HG03439 (cell line): ENCODE measurements at regions not wholly inside any gene's neighbourhood (a gene's known extent, or its start where the extent isn't known, plus 50 kb on each side); places are given as distances from the start of the nearest gene placed in this dataset.
"Not testable (repeated sequence)": the region's sequence is repeated elsewhere in the genome, so short reads cannot be mapped to it uniquely, and the experiment has no call there.

Experiments
- ATAC-seq: cut with Tn5 transposase; IDR thresholded peaks from one replicate; pipeline ENCODE4 v1.9.1; 2021; ENCODE audit warnings: mild to moderate bottlenecking, moderate library complexity; ENCODE audit not compliant: unreplicated experiment

DNA sequence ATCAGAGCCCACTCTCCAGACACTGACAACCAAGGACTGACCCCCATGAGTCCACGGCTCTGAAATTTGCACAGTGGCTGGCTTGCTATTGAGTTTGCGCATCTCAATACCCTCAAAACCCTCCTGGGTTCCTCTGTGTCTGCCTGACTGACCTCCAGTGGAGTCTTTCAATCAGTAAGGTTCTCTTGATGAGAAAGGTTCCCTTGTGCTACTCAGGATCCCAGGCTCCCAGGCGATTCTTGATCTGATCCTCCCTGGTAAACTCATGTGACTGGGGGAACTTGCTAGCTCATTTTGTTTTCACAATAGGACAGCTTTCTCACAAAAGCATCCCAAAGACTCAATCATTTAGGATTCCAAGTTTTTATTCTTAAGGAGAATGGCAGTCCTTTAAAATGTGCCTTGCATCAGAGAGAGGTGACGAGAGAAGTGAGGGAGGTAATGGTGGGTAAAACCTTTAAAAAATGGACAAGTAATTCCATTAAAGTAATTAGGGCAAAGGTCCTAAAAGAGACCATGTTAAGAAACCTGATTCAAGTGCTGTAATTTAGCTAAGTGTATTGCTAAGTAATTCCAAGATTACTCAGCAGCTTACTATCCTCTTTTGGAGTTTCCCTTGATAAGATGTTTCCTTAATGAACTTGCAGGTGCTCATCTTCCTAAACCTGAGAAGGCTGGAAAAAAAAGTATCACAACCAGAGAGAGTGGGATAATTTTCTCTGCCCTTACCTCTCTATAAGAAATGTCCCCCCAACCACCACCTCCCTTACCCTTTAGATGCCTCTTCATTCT, 304.7 kb upstream of the SGK1 start:
- no peak for ATAC-seq

DNA sequence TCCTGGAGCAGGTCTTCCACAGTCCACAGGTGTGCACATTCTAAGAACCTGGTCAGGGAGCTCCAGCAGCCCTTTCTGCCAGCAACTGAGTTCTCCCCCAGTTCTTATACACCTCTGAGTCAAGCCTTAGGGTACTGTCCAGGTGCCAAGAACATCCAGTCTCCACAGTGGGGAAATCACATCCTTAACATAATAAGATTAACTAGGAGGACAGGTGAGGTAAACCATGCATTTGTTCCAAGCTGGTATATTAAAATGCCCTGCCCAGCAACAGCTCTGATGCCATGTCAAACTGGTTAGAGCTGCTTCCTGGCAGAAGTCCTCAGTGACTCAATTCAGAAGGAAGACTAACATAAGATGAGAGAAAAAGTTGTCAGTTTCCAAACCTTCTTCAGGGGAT, 303.9 kb upstream of the SGK1 start:
- no peak for ATAC-seq

- ATAC-seq: no peak
These were observed 301.9 kb upstream of the SGK1 start for GRCh38 chr6:134619789-134620188.

DNA sequence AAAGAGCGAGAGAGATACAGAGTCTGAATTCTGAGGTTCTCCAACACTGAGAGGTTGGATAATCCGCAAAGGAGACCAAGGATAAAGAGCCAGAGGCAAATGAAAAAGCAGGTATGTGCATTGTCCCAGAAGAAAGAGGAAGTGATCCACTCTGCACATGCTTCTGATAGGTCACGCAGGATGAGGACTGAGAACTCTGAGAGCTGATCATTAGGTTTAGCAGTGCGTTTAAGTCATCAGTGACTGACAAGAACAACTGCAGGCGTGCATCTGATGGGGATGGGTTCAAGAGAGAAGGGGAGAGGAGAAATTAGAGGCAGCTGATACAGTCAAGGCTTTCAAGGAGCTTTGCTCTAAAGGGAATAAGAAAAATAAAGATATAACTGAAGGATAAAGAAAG, 301.2 kb upstream of the SGK1 start:
- no peak for ATAC-seq

GRCh38 chr6:134614606-134615485, 296.9 kb upstream of the SGK1 start:
- no peak for ATAC-seq

DNA sequence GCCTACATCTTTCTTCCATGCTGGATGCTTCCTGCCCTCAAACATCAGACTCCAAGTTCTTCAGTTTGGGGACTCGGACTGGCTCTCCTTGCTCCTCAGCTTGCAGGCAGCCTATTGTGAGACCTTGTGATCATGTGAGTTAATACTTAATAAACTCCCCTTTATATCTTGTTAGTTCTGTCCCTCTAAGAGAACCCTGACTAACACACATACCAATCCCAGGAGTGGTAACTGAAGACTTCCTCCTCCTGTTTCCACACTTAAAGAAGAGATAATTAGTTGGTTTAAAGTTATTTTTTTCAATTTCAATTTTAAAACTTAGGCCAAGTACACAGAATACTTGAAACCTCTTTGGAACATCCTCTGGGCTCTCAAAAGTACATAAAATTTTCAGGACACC, 294.2 kb upstream of the SGK1 start:
- not testable (repeated sequence) for ATAC-seq

GRCh38 chr6:134610411-134610810, 292.5 kb upstream of the SGK1 start:
- no peak for ATAC-seq

- ATAC-seq: no peak
These were observed 291.9 kb upstream of the SGK1 start for GRCh38 chr6:134609716-134610261.

- ATAC-seq: no peak
These were observed 289.5 kb upstream of the SGK1 start for GRCh38 chr6:134607411-134607810.

- no peak for ATAC-seq
These were observed 287.1 kb upstream of the SGK1 start for GRCh38 chr6:134605034-134605433.

GRCh38 chr6:134604014-134604676, 286.2 kb upstream of the SGK1 start:
- no peak for ATAC-seq

DNA sequence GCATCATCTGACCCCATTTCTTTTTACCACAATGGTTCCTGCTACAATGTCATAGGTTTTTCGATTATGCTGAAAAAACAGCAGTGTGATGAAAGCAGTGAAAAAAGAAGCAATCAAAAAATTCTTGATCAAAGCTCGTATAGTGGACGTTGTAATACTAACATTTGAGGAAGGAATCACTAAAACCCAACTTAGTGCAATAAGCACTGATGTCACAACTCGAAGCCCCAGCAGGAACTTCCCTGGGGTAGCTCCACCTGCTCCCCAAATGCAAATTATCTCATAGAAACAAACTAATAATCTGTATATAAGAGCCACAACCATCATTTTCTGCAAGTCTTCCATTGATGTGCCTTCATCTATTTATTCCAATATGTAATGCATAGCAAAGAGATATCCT, 285.6 kb upstream of the SGK1 start:
- no peak for ATAC-seq

DNA sequence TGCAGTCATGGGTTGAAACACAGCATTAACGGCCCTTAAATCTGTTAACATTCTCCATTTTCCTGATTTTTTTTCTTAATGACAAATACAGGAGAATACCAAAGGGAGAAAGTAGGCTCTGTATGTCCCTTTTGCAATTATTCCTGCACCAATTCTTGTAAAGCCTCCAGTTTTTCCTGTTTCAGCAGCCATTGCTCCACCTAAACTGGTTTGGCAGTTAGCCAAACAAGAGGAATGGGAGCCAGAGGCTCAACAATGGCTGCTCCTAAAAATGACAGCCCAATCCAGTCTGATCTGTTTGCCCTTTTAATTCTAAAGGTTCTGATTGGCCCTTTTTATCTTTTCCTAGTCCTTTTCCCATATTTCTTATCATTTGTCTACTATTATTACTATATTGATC, 284.2 kb upstream of the SGK1 start:
- ATAC-seq: no peak

DNA sequence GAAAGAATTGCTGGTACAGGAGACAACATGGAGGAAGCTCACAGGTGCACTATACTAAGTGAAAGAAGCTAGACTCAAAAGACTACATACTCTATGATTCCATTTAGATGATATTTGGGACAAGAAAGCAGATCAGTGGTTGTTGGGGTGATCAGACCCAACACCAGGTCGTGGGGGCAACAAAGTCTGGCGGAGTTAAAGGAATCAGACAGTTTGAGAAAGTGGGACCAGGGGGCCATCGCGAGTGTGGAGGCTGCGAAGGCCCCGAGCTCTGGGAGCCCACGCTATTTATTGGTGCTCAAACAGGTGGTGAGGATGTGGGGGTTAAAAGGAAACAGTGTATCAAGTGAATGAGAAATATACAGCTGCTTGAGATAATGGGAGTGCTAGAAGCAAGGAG, 282.8 kb upstream of the SGK1 start:
- ATAC-seq: no peak

GRCh38 chr6:134599079-134599478, 281.2 kb upstream of the SGK1 start:
- ATAC-seq: no peak

GRCh38 chr6:134596191-134596590, 278.3 kb upstream of the SGK1 start:
- ATAC-seq: no peak

DNA sequence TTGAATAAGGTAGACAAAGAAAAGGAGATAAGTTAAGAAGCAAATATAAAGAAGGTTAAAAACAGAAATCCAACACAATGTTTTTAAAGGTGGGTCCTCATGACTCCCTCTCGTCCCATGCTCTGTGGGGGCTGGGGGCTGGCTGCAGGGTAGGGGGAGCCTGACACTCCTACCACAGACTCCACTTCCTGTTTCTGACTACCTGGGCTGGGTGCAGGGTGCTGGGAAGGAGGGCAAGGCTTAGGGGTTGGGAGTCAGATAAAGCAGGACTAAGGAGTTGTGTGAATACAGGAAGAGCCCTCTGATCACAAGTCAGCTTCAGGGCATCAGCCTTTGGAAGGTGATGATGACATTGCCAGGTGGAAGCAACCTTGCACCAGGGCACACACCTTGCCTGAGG, 277.0 kb upstream of the SGK1 start:
- no peak for ATAC-seq

GRCh38 chr6:134593887-134594286, 276.0 kb upstream of the SGK1 start:
- ATAC-seq: no peak

DNA sequence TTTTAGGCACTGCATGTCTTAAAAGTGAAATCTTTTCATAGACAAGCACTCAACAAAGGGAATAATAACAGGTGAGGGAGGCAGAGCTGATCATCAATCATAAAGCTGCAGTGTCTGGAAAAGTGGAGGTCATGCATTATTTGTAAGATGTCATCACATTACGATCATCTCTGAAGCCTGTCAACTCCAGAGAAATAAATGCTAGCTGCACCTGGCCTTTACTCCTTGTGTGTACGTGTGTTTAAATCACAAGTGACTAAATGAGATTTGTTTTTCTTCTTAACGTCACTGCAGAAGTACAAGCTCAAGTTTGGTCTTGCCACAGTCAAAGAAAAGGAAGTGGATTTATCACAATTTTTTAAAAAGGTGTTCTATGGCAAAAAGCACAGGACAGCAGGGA, 275.5 kb upstream of the SGK1 start:
- no peak for ATAC-seq

DNA sequence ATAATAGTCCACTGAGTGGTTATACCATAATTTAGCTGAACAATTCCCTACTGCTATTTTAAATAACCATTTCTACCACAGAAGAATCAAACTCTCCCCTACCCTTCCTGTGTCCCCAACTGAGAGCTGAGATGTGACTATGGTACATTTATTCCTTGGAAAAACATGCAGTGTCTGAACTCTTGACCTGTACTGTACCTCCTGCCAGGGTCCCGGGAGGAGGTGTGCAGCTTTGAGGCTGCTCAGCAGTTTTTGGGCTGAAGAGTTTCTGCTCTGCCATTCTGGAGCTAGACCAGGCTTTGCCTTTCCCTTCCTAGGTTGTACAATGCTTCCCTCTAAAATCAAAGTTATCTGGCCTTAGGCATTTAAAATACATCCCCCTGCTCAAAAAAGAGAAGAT, 275.1 kb upstream of the SGK1 start:
- ATAC-seq: no peak

DNA sequence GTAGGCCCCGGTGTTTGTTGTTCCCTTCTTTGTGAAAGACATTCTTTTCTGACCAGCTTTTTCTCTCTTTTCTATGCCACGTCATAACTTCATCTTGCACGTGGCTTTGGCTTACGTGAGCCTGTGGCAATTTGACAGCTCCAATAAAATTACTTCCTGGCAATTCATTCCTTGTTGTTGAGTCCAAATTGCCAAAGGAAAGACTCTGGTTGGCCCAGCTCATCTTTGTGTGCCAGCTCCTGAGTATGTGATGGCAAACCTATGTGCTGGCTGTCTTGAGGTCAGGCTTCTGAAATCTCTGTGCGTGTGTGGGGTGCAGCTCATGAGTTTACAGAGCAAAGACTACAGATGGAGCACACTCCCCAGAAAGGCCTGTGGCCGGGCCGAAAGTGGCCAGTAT, 272.5 kb upstream of the SGK1 start:
- no peak for ATAC-seq
